OCI-LY1 (cell line): ENCODE measurements at regions not wholly inside any gene's neighbourhood (a gene's known extent, or its start where the extent isn't known, plus 50 kb on each side); places are given as distances from the start of the nearest gene placed in this dataset.

Source experiments
- H2AFZ ChIP-seq: fragments of 200-600 bp; sonication (generic), shearing (Covaris generic); 2 replicates; pipeline ENCODE4 v1.6.0; 2014; ENCODE audit warnings: antibody characterized with exemption, mild to moderate bottlenecking, low read length
- H3F3A ChIP-seq: fragments of 200-600 bp; sonication (generic), shearing (Covaris generic); 2 replicates; pipeline ENCODE4 v1.6.0; 2014; ENCODE audit warnings: mild to moderate bottlenecking, antibody characterized with exemption, low read length, moderate library complexity; ENCODE audit not compliant: insufficient read depth
- H3K27ac ChIP-seq: fragments of 200-600 bp; sonication (generic); 2 replicates; pipeline ENCODE4 v1.5.1; 2014; ENCODE audit warnings: low read length, mixed run types, mild to moderate bottlenecking, low read depth; ENCODE audit not compliant: poor library complexity, severe bottlenecking
- H3K27me3 ChIP-seq: fragments of 200-600 bp; sonication (generic); 2 replicates; pipeline ENCODE4 v1.6.0; 2014; ENCODE audit warnings: antibody characterized with exemption, mild to moderate bottlenecking, low read length, moderate library complexity; ENCODE audit not compliant: insufficient read depth
- H3K36me3 ChIP-seq: fragments of 200-600 bp; sonication (generic); 2 replicates; pipeline ENCODE4 v1.6.1; 2014; ENCODE audit warnings: mild to moderate bottlenecking, antibody characterized with exemption, low read length, moderate library complexity, mixed read lengths; ENCODE audit not compliant: insufficient read depth
- H3K4me1 ChIP-seq: fragments of 200-600 bp; sonication (generic); 2 replicates; pipeline ENCODE4 v1.5.1; 2014; ENCODE audit warnings: mild to moderate bottlenecking, low read length, moderate library complexity; ENCODE audit not compliant: insufficient read depth, severe bottlenecking
- H3K4me2 ChIP-seq: fragments of 200-600 bp; sonication (generic), shearing (Covaris generic); 2 replicates; pipeline ENCODE4 v1.6.1; 2014; ENCODE audit warnings: low read length
- H3K4me3 ChIP-seq: fragments of 200-600 bp; sonication (generic); 2 replicates; pipeline ENCODE4 v1.5.1; 2014; ENCODE audit warnings: low read length, low read depth, mild to moderate bottlenecking, mixed read lengths; ENCODE audit not compliant: poor library complexity, severe bottlenecking
- H3K79me2 ChIP-seq: fragments of 200-600 bp; shearing (Covaris generic); 2 replicates; pipeline ENCODE4 v1.6.1; 2016; ENCODE audit warnings: mixed run types, low read length, mixed read lengths; ENCODE audit not compliant: insufficient read depth
- H3K9ac ChIP-seq: fragments of 200-600 bp; sonication (generic), shearing (Covaris generic); 2 replicates; pipeline ENCODE4 v1.6.1; 2014; ENCODE audit warnings: mild to moderate bottlenecking, low read length, mixed read lengths
- H3K9me2 ChIP-seq: fragments of 200-600 bp; sonication (generic), shearing (Covaris generic); 2 replicates; pipeline ENCODE4 v1.6.1; 2014; ENCODE audit warnings: low read depth, mild to moderate bottlenecking, low read length, mixed read lengths
- H3K9me3 ChIP-seq: fragments of 200-600 bp; shearing (Covaris generic); 2 replicates; pipeline ENCODE4 v1.6.1; 2014; ENCODE audit warnings: low read length, mixed read lengths
- H4K20me1 ChIP-seq: fragments of 200-600 bp; sonication (generic), shearing (Covaris generic); 2 replicates; pipeline ENCODE4 v1.6.0; 2016; ENCODE audit warnings: mild to moderate bottlenecking, low read length; ENCODE audit not compliant: insufficient read depth
- CTCF ChIP-seq: fragments of 200-600 bp; sonication (generic), shearing (Covaris generic); IDR thresholded peaks from 2 replicates; pipeline ENCODE4 v1.5.1; 2017; ENCODE audit warnings: mild to moderate bottlenecking, antibody characterized with exemption, low read length, moderate library complexity, mixed read lengths
- EZH2 ChIP-seq: fragments of 200-600 bp; sonication (generic), shearing (Covaris generic); IDR thresholded peaks from 2 replicates; pipeline ENCODE4 v1.8.0; 2017; ENCODE audit warnings: borderline replicate concordance, mixed run types, mild to moderate bottlenecking, antibody characterized with exemption, low read length, moderate library complexity, mixed read lengths

- no peaks in the 10 kb centered on the region for H3K4me1 ChIP-seq
- no peaks in the 10 kb centered on the region for H3K9me2 ChIP-seq
- no peak overlapping the region for H3K4me2 ChIP-seq
- no peak overlapping the region for H3K27ac ChIP-seq
- no peaks in the 10 kb centered on the region for H3F3A ChIP-seq
- H3K79me2 ChIP-seq, result no peaks in the 10 kb centered on the region
- no peak for TF ChIP-seq CTCF
- TF ChIP-seq EZH2, result no peak
- H3K27me3 ChIP-seq, result no peaks in the 10 kb centered on the region
- H3K9ac ChIP-seq, result no peak overlapping the region
- no peaks in the 10 kb centered on the region for H4K20me1 ChIP-seq
- H2AFZ ChIP-seq, result no peak overlapping the region
- H3K36me3 ChIP-seq, result no peaks in the 10 kb centered on the region
- H3K4me3 ChIP-seq, result no peak overlapping the region
- no peaks in the 10 kb centered on the region for H3K9me3 ChIP-seq
Observed at GRCh38 chr1:91162613-91163012, 140.8 kb upstream of the ZNF644 start.

GRCh38 chr1:91161749-91162148 lies 139.9 kb upstream of the ZNF644 start:
- H3K9me3 ChIP-seq, result no peaks in the 10 kb centered on the region
- no peak overlapping the region for H3K27ac ChIP-seq
- H3K4me3 ChIP-seq, result no peak overlapping the region
- TF ChIP-seq EZH2 (no peak), CTCF (no peak)
- H3K36me3 ChIP-seq, result no peaks in the 10 kb centered on the region
- H2AFZ ChIP-seq, result no peak overlapping the region
- H3K27me3 ChIP-seq, result no peaks in the 10 kb centered on the region
- H3K9ac ChIP-seq, result no peak overlapping the region
- no peaks in the 10 kb centered on the region for H3F3A ChIP-seq
- no peaks in the 10 kb centered on the region for H4K20me1 ChIP-seq
- H3K79me2 ChIP-seq, result no peaks in the 10 kb centered on the region
- no peaks in the 10 kb centered on the region for H3K9me2 ChIP-seq
- H3K4me1 ChIP-seq, result no peaks in the 10 kb centered on the region
- H3K4me2 ChIP-seq, result no peak overlapping the region

GRCh38 chr1:91161166-91161565 lies 139.3 kb upstream of the ZNF644 start:
- Histone ChIP-seq H3K9me3 (no peaks in the 10 kb centered on the region), H3K4me1 (no peaks in the 10 kb centered on the region), H2AFZ (no peak overlapping the region), H3F3A (no peaks in the 10 kb centered on the region), H3K27me3 (no peaks in the 10 kb centered on the region), H3K4me3 (no peak overlapping the region), H3K36me3 (no peaks in the 10 kb centered on the region), H3K27ac (no peak overlapping the region), H3K9me2 (no peaks in the 10 kb centered on the region), H3K9ac (no peak overlapping the region), H3K79me2 (no peaks in the 10 kb centered on the region), H4K20me1 (no peaks in the 10 kb centered on the region), H3K4me2 (no peak overlapping the region)
- TF ChIP-seq CTCF (no peak), EZH2 (no peak)
